ENCODE measurements at regions not wholly inside any gene's neighbourhood (a gene's known extent, or its start where the extent isn't known, plus 50 kb on each side); places are given as distances from the start of the nearest gene placed in this dataset.

DNA sequence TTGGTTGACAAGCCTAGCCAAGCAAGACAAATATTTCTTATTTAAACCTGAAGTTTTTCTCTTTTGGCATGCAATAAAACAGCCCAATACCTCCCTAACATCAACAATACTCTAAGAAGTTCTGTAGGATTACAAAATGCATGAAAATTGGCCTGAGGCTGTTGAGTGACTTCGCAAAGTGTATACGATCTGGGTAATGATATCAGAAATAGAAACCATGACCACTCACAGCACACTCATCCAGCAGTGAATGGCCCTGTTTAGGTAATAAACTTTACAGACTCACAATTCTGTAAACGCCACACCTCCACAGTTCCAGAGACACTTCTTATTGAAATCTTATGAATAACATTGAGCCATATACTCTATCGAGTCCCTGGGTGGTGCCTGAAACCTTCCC, 83.0 kb upstream of the NAALADL2 start:
- TF ChIP-seq, protein P1, sequence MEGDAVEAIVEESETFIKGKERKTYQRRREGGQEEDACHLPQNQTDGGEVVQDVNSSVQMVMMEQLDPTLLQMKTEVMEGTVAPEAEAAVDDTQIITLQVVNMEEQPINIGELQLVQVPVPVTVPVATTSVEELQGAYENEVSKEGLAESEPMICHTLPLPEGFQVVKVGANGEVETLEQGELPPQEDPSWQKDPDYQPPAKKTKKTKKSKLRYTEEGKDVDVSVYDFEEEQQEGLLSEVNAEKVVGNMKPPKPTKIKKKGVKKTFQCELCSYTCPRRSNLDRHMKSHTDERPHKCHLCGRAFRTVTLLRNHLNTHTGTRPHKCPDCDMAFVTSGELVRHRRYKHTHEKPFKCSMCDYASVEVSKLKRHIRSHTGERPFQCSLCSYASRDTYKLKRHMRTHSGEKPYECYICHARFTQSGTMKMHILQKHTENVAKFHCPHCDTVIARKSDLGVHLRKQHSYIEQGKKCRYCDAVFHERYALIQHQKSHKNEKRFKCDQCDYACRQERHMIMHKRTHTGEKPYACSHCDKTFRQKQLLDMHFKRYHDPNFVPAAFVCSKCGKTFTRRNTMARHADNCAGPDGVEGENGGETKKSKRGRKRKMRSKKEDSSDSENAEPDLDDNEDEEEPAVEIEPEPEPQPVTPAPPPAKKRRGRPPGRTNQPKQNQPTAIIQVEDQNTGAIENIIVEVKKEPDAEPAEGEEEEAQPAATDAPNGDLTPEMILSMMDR (IDR thresholded peaks at IDR 0.05 in 2 of 3, conservative IDR thresholded peaks at IDR 0.05 in 1 of 3; ENCODE audit: control insufficient read depth in 2 of 3, extremely low read depth in 1 of 3, insufficient read depth in 1 of 3, low read depth in 3 of 3, low read length in 3 of 3) = no peak
- TF ChIP-seq ESRRA (IDR thresholded peaks at IDR 0.05; ENCODE audit: low read length) (no peak), GABPA (IDR thresholded peaks at IDR 0.05; ENCODE audit: low read depth) (no peak), EED (IDR thresholded peaks at IDR 0.05; ENCODE audit: low read depth) (no peak), MTA3 (IDR thresholded peaks at IDR 0.05; ENCODE audit: borderline replicate concordance, low read length) (no peak), CBX5 (IDR thresholded peaks at IDR 0.05; ENCODE audit: low read depth) (no peak), JUND (IDR thresholded peaks at IDR 0.05; ENCODE audit: low read depth, low read length) (no peak), SIN3A (IDR thresholded peaks at IDR 0.05; ENCODE audit: low read depth, low read length) (no peak), NFYB (IDR thresholded peaks at IDR 0.05; ENCODE audit: insufficient read depth, low read depth, low read length) (no peak), MXI1 (IDR thresholded peaks at IDR 0.05; ENCODE audit: low read depth, low read length) (no peak)
- TF ChIP-seq, protein P2, sequence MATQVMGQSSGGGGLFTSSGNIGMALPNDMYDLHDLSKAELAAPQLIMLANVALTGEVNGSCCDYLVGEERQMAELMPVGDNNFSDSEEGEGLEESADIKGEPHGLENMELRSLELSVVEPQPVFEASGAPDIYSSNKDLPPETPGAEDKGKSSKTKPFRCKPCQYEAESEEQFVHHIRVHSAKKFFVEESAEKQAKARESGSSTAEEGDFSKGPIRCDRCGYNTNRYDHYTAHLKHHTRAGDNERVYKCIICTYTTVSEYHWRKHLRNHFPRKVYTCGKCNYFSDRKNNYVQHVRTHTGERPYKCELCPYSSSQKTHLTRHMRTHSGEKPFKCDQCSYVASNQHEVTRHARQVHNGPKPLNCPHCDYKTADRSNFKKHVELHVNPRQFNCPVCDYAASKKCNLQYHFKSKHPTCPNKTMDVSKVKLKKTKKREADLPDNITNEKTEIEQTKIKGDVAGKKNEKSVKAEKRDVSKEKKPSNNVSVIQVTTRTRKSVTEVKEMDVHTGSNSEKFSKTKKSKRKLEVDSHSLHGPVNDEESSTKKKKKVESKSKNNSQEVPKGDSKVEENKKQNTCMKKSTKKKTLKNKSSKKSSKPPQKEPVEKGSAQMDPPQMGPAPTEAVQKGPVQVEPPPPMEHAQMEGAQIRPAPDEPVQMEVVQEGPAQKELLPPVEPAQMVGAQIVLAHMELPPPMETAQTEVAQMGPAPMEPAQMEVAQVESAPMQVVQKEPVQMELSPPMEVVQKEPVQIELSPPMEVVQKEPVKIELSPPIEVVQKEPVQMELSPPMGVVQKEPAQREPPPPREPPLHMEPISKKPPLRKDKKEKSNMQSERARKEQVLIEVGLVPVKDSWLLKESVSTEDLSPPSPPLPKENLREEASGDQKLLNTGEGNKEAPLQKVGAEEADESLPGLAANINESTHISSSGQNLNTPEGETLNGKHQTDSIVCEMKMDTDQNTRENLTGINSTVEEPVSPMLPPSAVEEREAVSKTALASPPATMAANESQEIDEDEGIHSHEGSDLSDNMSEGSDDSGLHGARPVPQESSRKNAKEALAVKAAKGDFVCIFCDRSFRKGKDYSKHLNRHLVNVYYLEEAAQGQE (IDR thresholded peaks at IDR 0.05; ENCODE audit: low read depth, low read length) = no peak
- TF ChIP-seq, protein P3, sequence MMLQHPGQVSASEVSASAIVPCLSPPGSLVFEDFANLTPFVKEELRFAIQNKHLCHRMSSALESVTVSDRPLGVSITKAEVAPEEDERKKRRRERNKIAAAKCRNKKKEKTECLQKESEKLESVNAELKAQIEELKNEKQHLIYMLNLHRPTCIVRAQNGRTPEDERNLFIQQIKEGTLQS (IDR thresholded peaks at IDR 0.05; ENCODE audit: borderline replicate concordance, extremely low read depth, low read depth, low read length) = no peak
